NB4 (cell line): ENCODE measurements at regions not wholly inside any gene's neighbourhood (a gene's known extent, or its start where the extent isn't known, plus 50 kb on each side); places are given as distances from the start of the nearest gene placed in this dataset.

Source experiments
- DNase-seq: peaks from one replicate; pipeline ENCODE4 v3.0.0; 2010; ENCODE audit warnings: low read depth
- H3K4me3 ChIP-seq: one replicate; pipeline ENCODE4 v1.5.1; 2011; ENCODE audit warnings: mild to moderate bottlenecking, low read depth, low read length, moderate library complexity
- CTCF ChIP-seq: IDR thresholded peaks from one replicate; pipeline ENCODE4 v1.5.1; 2012; ENCODE audit warnings: low read depth, low read length
- MAX ChIP-seq: IDR thresholded peaks from 2 replicates; pipeline ENCODE4 v1.6.1; 2011; ENCODE audit warnings: low read depth, low read length
- MYC ChIP-seq: IDR thresholded peaks from 2 replicates; pipeline ENCODE4 v1.6.1; 2011; ENCODE audit warnings: low read depth, low read length
- POLR2A ChIP-seq: IDR thresholded peaks from 2 replicates; pipeline ENCODE4 v1.6.1; 2011; ENCODE audit warnings: mild to moderate bottlenecking; ENCODE audit not compliant: insufficient read length; ENCODE audit errors: extremely low read depth

GRCh38 chr16:14002416-14002990 is 68.6 kb upstream of the MRTFB start:
- TF ChIP-seq MAX (no peak), MYC (no peak), POLR2A (no peak), CTCF (no peak)
- no peak overlapping the region for H3K4me3 ChIP-seq
- DNase-seq = peak; percentile 28

GRCh38 chr16:14003074-14003570 is 68.0 kb upstream of the MRTFB start:
- no peak overlapping the region for H3K4me3 ChIP-seq
- peak; percentile 71 for DNase-seq

DNA sequence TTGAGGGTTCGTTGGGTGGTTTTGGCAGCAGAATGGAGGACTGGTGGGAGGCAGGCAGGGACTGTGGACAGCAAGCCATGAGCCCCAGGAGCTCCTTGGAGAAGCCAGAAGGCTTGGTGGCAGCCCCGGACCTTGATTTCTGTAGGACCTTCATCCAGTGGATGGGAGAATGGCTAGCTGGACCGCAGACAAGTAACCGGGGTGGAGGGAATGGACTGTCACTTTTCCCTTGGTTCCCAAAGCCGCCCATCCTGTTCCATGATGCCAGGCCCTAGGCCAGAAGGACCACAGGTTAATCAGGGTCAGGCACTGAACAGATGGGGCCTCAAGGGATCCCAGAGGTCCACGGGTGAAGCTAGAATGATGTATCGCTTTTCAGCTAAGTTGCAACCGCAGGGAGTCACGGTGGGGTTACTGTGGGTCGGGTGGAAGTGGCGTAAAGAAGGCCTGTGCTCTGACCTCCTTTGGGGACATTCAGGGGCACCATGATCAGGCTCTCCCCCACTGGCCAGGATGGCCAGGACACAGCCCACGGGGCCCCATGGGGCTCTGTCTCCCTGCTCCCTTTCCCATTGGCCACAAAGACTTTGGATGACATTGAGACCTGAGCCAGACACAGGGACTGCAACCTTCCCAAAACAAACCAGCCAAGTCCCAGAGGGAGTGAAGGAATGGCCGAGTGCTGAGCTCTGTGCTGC is 66.9 kb upstream of the MRTFB start:
- no peak for DNase-seq
- TF ChIP-seq MAX (no peak), CTCF (no peak), MYC (no peak), POLR2A (no peak)
- H3K4me3 ChIP-seq = no peak overlapping the region

More at GRCh38 chr16:14003074-14003570, 68.0 kb upstream of the MRTFB start:
- TF ChIP-seq POLR2A (no peak), MAX (no peak), CTCF (no peak), MYC (no peak)

- no peak overlapping the region for H3K4me3 ChIP-seq
- TF ChIP-seq POLR2A (no peak), CTCF (no peak), MYC (no peak), MAX (no peak)
- no peak for DNase-seq
Observed at GRCh38 chr16:14004729-14005315, 66.3 kb upstream of the MRTFB start.

DNA sequence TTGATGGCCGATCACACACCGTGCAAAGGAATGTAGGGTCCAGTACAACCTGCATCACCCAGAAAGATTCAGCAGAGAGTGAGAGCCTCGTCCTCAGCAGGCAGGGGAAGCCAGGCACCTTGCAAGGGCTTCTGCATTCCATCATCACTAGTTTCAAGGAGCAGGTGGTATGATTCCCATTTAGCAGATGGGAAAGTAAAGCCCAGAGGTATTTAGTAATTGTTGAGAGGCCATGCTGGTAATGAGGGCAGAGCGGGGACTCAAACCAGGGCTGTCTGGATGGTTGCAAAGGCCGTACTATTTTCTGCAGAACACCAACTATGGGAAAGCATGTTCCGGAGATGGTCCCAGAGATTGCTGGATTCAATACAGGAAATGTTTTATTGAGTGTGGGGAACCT is 65.8 kb upstream of the MRTFB start:
- no peak for DNase-seq
- no peak overlapping the region for H3K4me3 ChIP-seq
- TF ChIP-seq CTCF (no peak), MYC (no peak), POLR2A (no peak), MAX (no peak)
